GM12873 (cell line): ENCODE measurements at regions not wholly inside any gene's neighbourhood (a gene's known extent, or its start where the extent isn't known, plus 50 kb on each side); places are given as distances from the start of the nearest gene placed in this dataset.

ENCODE experiments used
- TF ChIP-seq, protein P1 (sequence below): IDR thresholded peaks from 2 replicates; pipeline ENCODE4 v1.5.1; 2012; ENCODE audit warnings: low read depth, mild to moderate bottlenecking, moderate library complexity, low read length, control low read depth; ENCODE audit not compliant: insufficient read depth; ENCODE audit errors: missing control alignments

GRCh38 chr13:73701160-73701559 lies 433.0 kb downstream of the KLF12 start:
- TF ChIP-seq, protein P1, sequence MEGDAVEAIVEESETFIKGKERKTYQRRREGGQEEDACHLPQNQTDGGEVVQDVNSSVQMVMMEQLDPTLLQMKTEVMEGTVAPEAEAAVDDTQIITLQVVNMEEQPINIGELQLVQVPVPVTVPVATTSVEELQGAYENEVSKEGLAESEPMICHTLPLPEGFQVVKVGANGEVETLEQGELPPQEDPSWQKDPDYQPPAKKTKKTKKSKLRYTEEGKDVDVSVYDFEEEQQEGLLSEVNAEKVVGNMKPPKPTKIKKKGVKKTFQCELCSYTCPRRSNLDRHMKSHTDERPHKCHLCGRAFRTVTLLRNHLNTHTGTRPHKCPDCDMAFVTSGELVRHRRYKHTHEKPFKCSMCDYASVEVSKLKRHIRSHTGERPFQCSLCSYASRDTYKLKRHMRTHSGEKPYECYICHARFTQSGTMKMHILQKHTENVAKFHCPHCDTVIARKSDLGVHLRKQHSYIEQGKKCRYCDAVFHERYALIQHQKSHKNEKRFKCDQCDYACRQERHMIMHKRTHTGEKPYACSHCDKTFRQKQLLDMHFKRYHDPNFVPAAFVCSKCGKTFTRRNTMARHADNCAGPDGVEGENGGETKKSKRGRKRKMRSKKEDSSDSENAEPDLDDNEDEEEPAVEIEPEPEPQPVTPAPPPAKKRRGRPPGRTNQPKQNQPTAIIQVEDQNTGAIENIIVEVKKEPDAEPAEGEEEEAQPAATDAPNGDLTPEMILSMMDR, result no peak

- TF ChIP-seq, protein P1, result no peak
Measured at GRCh38 chr13:73698859-73699258, 435.3 kb downstream of the KLF12 start.

DNA sequence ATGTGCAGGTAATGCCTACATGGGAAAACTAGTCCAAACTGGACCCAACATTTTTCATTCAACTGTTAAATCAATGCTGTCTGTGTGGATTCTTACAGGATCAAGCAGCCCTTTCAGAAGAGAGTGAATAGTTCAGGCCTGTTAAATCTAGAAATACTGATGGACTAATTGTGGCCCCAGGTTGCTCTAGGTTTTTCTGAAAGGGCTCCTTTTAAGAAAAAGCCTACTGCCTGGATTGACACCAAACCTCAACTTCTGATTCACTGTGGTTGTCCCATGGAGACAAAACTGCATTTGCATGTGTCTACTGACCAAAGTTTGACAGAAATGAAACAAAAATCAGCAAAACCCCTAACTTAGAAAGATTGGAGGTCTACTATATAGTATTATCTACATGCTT lies 437.0 kb downstream of the KLF12 start:
- TF ChIP-seq, protein P1, result no peak

DNA sequence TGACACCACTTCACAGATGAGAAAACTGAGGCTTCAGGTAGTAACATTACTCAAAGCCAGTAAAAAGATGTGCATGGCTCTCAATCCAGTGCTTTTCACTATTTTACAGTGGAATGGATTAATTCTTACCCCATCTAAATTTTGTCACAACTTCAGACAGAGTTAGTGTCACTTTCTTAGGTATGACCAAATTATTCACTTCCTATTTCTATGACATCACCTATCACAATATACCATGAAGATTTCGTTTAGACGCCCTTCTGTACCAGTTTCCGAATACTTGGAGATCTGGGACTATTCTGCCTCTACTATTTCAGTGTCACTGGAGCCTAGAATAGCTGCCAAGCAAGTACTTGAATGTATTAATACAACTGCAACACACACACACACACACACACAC lies 437.5 kb downstream of the KLF12 start:
- TF ChIP-seq, protein P1, result no peak

GRCh38 chr13:73696271-73696670 lies 437.9 kb downstream of the KLF12 start:
- TF ChIP-seq, protein P1, result no peak

- TF ChIP-seq, protein P1, result no peak
Measured at GRCh38 chr13:73695325-73695724, 438.9 kb downstream of the KLF12 start.

- TF ChIP-seq, protein P1, result no peak
Measured at GRCh38 chr13:73693215-73693614, 441.0 kb downstream of the KLF12 start.
